GM12891 (cell line): ENCODE measurements at regions not wholly inside any gene's neighbourhood (a gene's known extent, or its start where the extent isn't known, plus 50 kb on each side); places are given as distances from the start of the nearest gene placed in this dataset.

Experiments used
- PAX5 ChIP-seq: IDR thresholded peaks from 2 replicates; pipeline ENCODE4 v1.6.1; 2011; ENCODE audit warnings: low read length, moderate library complexity, mild to moderate bottlenecking; ENCODE audit not compliant: insufficient read depth, severe bottlenecking
- POLR2A ChIP-seq: IDR thresholded peaks from 2 replicates; pipeline ENCODE4 v1.6.1; 2011; ENCODE audit warnings: low read depth, low read length, control low read depth
- TAF1 ChIP-seq: IDR thresholded peaks from 2 replicates; pipeline ENCODE4 v1.6.1; 2011; ENCODE audit warnings: low read depth, low read length, control low read depth

DNA sequence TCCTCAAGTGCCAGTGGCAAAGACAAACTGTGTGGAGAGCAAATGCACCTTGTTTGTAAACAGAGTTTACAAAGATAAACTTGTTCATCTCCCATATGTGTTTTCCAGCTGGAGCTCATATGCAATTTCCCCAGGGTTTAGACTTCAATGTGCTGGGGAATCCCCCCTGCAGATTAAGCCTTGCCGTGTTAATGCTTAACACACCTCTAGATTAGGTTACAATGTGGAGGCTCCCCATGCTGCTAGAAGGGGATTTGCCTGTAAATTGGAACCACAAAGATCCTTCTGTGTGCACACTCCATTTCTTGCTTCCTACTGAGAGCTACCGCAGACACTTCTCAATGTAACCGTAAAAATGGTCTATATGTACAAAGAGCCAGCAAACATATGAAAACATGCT is 263.1 kb downstream of the TBX18 start:
- TF ChIP-seq PAX5: no peak
- no peak for TF ChIP-seq POLR2A
- no peak for TF ChIP-seq TAF1
